OCI-LY3 (cell line): ENCODE measurements at regions not wholly inside any gene's neighbourhood (a gene's known extent, or its start where the extent isn't known, plus 50 kb on each side); places are given as distances from the start of the nearest gene placed in this dataset.

ENCODE experiments used
- H2AFZ ChIP-seq: fragments of 200-600, 300-600 bp; shearing (Covaris generic); 2 replicates; pipeline ENCODE4 v1.6.0; 2014; ENCODE audit warnings: antibody characterized with exemption, low read depth, low read length
- H3K27ac ChIP-seq: fragments of 200-600, 300-600 bp; sonication (generic); 2 replicates; pipeline ENCODE4 v1.5.1; 2014; ENCODE audit warnings: mild to moderate bottlenecking, low read length, moderate library complexity, mixed read lengths
- H3K27me3 ChIP-seq: fragments of 200-600, 300-600 bp; sonication (generic); 2 replicates; pipeline ENCODE4 v1.6.1; 2014; ENCODE audit warnings: low read depth, low read length, mixed read lengths
- H3K36me3 ChIP-seq: fragments of 200-600, 300-600 bp; sonication (generic); replicated peaks from 2 replicates; pipeline ENCODE3; 2014; ENCODE audit warnings: low read depth, low read length, mixed read lengths
- H3K4me1 ChIP-seq: fragments of 300-600, 200-600 bp; sonication (generic); 2 replicates; pipeline ENCODE4 v1.6.1; 2014; ENCODE audit warnings: low read length, mixed read lengths
- H3K4me2 ChIP-seq: fragments of 200-600, 300-600 bp; sonication (generic); 2 replicates; pipeline ENCODE4 v1.6.1; 2014; ENCODE audit warnings: low read length, mixed read lengths
- H3K4me3 ChIP-seq: fragments of 300-600, 200-600 bp; sonication (generic); 2 replicates; pipeline ENCODE4 v1.5.1; 2014; ENCODE audit warnings: antibody characterized with exemption, mild to moderate bottlenecking, low read length, moderate library complexity
- H3K79me2 ChIP-seq: fragments of 300-600, 200-600 bp; shearing (Covaris generic); 2 replicates; pipeline ENCODE4 v1.6.1; 2014; ENCODE audit warnings: mild to moderate bottlenecking, low read length, mixed read lengths
- H3K9ac ChIP-seq: fragments of 300-600, 200-600 bp; shearing (Covaris generic); 2 replicates; pipeline ENCODE4 v1.6.0; 2014; ENCODE audit warnings: mild to moderate bottlenecking, low read length, moderate library complexity
- H3K9me3 ChIP-seq: fragments of 200-600, 300-600 bp; shearing (Covaris generic); 2 replicates; pipeline ENCODE4 v1.6.1; 2014; ENCODE audit warnings: low read length, mixed read lengths; ENCODE audit not compliant: insufficient read depth
- H4K20me1 ChIP-seq: fragments of 200-600, 300-600 bp; sonication (generic); 2 replicates; pipeline ENCODE4 v1.6.1; 2016; ENCODE audit warnings: low read length, mixed read lengths; ENCODE audit not compliant: insufficient read depth
- EZH2phosphoT487 ChIP-seq: fragments of 200-600 bp; shearing (Covaris generic); IDR thresholded peaks from 2 replicates; pipeline ENCODE4 v1.6.1; 2018; ENCODE audit warnings: antibody characterized with exemption, mixed run types, low read depth
- TF ChIP-seq, protein P1 (sequence below): fragments of 200-600, 300-600 bp; sonication (generic); IDR thresholded peaks from 2 replicates; pipeline ENCODE4 v1.5.1; 2014; ENCODE audit warnings: antibody characterized with exemption, low read length, low read depth

DNA sequence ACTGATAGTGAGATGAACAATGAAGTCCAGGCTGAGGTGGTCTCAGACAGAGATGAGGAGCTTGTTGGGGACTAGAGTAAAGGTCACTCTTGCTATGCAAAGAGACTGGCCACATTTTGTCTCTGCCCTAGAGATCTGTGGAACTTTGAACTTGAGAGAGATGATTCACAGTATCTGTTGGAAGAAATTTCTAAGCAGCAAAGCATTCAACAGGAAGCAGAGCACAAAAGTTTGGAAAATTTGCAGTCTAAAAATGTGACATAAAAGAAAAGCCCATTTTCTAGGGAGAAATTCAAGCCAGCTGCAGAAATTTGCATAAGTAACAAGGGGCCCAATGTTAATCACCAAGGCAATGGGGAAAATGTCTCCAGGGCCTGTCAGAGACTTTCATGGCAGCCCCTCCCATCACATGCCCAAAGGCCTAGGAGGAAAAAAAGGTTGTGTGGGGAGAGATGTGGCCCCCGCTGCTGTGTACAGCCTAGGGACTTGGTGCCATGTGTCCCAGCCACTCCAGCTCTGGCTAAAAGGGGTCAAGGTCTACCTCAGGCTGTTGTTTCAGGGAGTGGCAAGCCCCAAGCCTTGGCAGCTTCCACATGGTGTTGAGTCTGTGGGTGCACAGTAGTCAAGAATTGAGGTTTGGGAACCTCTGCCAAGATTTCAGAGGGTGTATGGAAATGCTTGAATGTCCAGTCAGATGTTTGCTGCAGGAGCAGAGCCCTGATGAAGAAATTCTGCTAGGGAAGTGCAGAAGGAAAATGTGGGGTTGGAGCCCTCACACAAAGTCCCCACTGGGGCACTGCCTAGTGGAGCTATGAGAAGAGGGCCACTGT lies 262.8 kb downstream of the DKK2 start:
- Histone ChIP-seq H3K4me2 (no peak overlapping the region), H3K9me3 (no peaks in the 10 kb centered on the region), H3K79me2 (no peaks in the 10 kb centered on the region), H3K27me3 (no peaks in the 10 kb centered on the region), H3K36me3 (no peaks in the 10 kb centered on the region), H3K4me1 (no peaks in the 10 kb centered on the region), H3K27ac (no peak overlapping the region), H2AFZ (no peak overlapping the region), H3K9ac (no peak overlapping the region), H3K4me3 (no peak overlapping the region), H4K20me1 (no peaks in the 10 kb centered on the region)
- TF ChIP-seq, protein P1, sequence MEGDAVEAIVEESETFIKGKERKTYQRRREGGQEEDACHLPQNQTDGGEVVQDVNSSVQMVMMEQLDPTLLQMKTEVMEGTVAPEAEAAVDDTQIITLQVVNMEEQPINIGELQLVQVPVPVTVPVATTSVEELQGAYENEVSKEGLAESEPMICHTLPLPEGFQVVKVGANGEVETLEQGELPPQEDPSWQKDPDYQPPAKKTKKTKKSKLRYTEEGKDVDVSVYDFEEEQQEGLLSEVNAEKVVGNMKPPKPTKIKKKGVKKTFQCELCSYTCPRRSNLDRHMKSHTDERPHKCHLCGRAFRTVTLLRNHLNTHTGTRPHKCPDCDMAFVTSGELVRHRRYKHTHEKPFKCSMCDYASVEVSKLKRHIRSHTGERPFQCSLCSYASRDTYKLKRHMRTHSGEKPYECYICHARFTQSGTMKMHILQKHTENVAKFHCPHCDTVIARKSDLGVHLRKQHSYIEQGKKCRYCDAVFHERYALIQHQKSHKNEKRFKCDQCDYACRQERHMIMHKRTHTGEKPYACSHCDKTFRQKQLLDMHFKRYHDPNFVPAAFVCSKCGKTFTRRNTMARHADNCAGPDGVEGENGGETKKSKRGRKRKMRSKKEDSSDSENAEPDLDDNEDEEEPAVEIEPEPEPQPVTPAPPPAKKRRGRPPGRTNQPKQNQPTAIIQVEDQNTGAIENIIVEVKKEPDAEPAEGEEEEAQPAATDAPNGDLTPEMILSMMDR: no peak
- no peak for TF ChIP-seq EZH2phosphoT487

- Histone ChIP-seq H3K4me2 (no peak overlapping the region), H3K9me3 (no peaks in the 10 kb centered on the region), H4K20me1 (no peaks in the 10 kb centered on the region), H3K36me3 (no peaks in the 10 kb centered on the region), H3K4me3 (no peak overlapping the region), H3K27me3 (no peaks in the 10 kb centered on the region), H3K27ac (no peak overlapping the region), H2AFZ (no peak overlapping the region), H3K9ac (no peak overlapping the region), H3K4me1 (no peaks in the 10 kb centered on the region), H3K79me2 (no peaks in the 10 kb centered on the region)
- TF ChIP-seq, protein P1: no peak
- TF ChIP-seq EZH2phosphoT487: no peak
Observed at GRCh38 chr4:106767991-106768390, 268.1 kb downstream of the DKK2 start.

GRCh38 chr4:106766519-106766918 lies 269.6 kb downstream of the DKK2 start:
- H3K36me3 ChIP-seq: no peaks in the 10 kb centered on the region
- H3K9ac ChIP-seq: no peak overlapping the region
- H3K27me3 ChIP-seq: no peaks in the 10 kb centered on the region
- no peak overlapping the region for H3K27ac ChIP-seq
- TF ChIP-seq, protein P1: no peak
- no peak for TF ChIP-seq EZH2phosphoT487
- no peaks in the 10 kb centered on the region for H3K9me3 ChIP-seq
- no peaks in the 10 kb centered on the region for H3K79me2 ChIP-seq
- H3K4me1 ChIP-seq: no peaks in the 10 kb centered on the region
- H4K20me1 ChIP-seq: no peaks in the 10 kb centered on the region
- H3K4me2 ChIP-seq: no peak overlapping the region
- no peak overlapping the region for H2AFZ ChIP-seq
- H3K4me3 ChIP-seq: no peak overlapping the region

DNA sequence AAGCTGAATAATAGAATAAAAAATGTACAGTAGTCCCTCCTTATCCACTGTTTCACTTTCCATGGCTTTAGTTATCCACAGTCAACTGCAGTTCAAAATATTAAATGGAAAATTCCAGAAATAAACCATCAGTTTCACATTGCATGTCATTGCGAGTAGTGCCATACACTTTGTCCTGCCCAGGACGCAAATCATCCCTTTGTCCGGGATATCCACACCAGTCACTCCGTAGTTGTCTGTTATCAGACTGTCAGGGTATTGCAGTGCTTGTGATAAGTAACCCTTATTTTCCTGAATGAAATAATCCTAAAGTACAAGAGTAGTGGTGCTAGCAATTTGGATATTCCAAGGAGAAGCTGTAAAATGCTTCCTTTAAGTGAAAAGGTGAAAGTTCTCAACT lies 271.3 kb downstream of the DKK2 start:
- no peak for TF ChIP-seq EZH2phosphoT487
- TF ChIP-seq, protein P1: no peak
- H3K9ac ChIP-seq: no peak overlapping the region

More for the DNA sequence above, 271.3 kb downstream of the DKK2 start:
- Histone ChIP-seq H3K4me2 (no peak overlapping the region), H3K9me3 (no peaks in the 10 kb centered on the region), H2AFZ (no peak overlapping the region), H3K79me2 (no peaks in the 10 kb centered on the region), H3K4me1 (no peaks in the 10 kb centered on the region), H3K27me3 (no peaks in the 10 kb centered on the region), H3K36me3 (no peaks in the 10 kb centered on the region), H3K4me3 (no peak overlapping the region), H4K20me1 (no peaks in the 10 kb centered on the region), H3K27ac (no peak overlapping the region)
